ENCODE measurements at regions not wholly inside any gene's neighbourhood (a gene's known extent, or its start where the extent isn't known, plus 50 kb on each side); places are given as distances from the start of the nearest gene placed in this dataset.

DNA sequence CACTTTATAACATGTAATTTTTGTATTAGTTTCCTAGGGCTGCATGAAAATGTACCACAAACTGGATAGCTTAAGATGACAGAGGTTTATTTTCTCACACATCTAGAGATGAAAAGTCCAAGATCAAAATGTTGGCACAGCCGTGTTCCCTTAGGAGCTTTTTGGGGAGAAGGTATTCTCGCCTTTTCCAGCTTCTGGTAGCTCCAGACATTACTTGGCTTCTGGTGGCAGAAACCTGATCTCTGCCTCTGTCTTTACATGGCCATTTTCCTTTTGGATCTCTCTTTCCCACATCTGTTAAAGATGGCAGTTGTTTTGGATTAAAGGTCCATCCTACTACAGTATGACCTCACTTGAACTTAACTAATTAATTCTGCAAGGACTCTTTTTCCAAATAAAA lies 885.7 kb upstream of the CDH8 start:
- Histone ChIP-seq H3K4me1 (no peaks in the 10 kb centered on the region), H3K27ac (no peak overlapping the region), H3K4me3 (no peak overlapping the region), H3K36me3 (no peaks in the 10 kb centered on the region), H3K27me3 (no peaks in the 10 kb centered on the region), H3K9me3 (no peaks in the 10 kb centered on the region)
- DNase-seq (ENCODE audit: extremely low spot score in 2 of 2), result no peak
- intact Hi-C loops (cut with DNase I), result no loop called here
- TF ChIP-seq, protein P1, sequence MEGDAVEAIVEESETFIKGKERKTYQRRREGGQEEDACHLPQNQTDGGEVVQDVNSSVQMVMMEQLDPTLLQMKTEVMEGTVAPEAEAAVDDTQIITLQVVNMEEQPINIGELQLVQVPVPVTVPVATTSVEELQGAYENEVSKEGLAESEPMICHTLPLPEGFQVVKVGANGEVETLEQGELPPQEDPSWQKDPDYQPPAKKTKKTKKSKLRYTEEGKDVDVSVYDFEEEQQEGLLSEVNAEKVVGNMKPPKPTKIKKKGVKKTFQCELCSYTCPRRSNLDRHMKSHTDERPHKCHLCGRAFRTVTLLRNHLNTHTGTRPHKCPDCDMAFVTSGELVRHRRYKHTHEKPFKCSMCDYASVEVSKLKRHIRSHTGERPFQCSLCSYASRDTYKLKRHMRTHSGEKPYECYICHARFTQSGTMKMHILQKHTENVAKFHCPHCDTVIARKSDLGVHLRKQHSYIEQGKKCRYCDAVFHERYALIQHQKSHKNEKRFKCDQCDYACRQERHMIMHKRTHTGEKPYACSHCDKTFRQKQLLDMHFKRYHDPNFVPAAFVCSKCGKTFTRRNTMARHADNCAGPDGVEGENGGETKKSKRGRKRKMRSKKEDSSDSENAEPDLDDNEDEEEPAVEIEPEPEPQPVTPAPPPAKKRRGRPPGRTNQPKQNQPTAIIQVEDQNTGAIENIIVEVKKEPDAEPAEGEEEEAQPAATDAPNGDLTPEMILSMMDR (IDR thresholded peaks at IDR 0.05), result no peak

DNA sequence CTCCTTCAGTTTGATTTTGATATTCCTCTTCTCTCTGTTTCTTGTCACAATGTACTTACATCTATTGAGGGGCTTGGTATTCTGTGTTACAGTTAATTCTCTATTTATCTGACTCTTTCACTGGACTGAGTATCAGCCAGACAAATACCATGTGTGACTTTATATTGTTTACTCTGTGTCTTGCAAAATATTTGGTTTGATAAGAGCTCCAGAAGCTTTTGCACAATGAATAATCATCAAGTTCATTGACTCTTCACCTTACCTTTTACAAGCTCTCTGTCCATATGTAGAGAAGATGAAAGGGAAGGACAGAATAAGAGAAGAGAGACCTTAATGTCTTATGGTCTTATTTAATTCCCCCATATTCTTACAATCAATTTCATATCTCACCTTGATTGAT lies 877.7 kb upstream of the CDH8 start:
- no peak overlapping the region for H3K27ac ChIP-seq
- TF ChIP-seq POLR2A (IDR thresholded peaks at IDR 0.05), result no peak
- TF ChIP-seq, protein P1 (IDR thresholded peaks at IDR 0.05), result no peak
- no peaks in the 10 kb centered on the region for H3K9me3 ChIP-seq
- H3K4me1 ChIP-seq, result no peaks in the 10 kb centered on the region
- H3K27me3 ChIP-seq, result no peaks in the 10 kb centered on the region
- intact Hi-C loops (cut with DNase I), result no loop called here
- no peak overlapping the region for H3K4me3 ChIP-seq
- H3K36me3 ChIP-seq, result no peaks in the 10 kb centered on the region
- no peak for DNase-seq (ENCODE audit: extremely low spot score in 2 of 2)

DNA sequence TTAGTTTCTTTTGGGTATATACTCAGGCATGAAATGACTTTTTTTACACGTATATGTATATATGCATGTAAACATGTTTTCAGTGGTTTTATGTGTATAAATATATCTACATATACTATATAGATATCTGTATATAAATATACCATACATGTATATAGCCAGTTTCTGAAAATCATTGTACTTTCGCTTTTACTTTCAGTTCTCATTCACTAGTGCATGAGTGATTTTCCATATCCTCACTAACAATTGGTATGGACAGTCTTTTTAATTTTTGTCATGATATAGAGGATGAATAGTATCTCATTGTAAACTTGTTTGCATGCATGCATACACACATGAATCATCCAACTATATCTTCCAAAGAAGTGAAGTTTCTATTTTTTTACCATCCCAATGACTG lies 877.1 kb upstream of the CDH8 start:
- H3K4me1 ChIP-seq, result no peaks in the 10 kb centered on the region
- no peak overlapping the region for H3K4me3 ChIP-seq
- TF ChIP-seq, protein P1 (IDR thresholded peaks at IDR 0.05), result no peak
- no peak for TF ChIP-seq POLR2A (IDR thresholded peaks at IDR 0.05)
- TF ChIP-seq POLR2AphosphoS5 (IDR thresholded peaks at IDR 0.05; ENCODE audit: insufficient read depth in 1 of 2, low read depth in 1 of 2), result no peak
- no peak for DNase-seq (ENCODE audit: extremely low spot score in 2 of 2)
- no peaks in the 10 kb centered on the region for H3K9me3 ChIP-seq
- H3K27ac ChIP-seq, result no peak overlapping the region
- no peaks in the 10 kb centered on the region for H3K27me3 ChIP-seq
- intact Hi-C loops (cut with DNase I), result no loop called here
- H3K36me3 ChIP-seq, result no peaks in the 10 kb centered on the region

DNA sequence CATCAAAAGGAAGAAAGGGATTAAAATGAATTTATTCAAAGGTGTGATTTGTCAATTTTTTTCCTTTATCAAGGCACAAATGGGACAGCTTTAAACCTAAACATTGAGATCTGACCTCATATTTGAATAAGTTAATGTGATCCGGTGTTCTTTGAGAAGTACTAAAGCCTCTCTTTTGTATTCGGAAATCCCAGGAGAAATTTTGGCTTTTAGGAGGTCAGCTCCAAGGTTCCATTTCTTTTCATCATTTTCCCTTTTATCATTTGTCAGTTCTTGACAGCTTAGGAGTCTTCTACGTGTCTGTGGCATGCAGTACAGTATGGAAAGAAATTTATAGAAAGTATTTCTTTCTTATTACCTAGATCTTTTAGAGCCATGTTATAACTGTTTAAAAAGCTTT lies 873.4 kb upstream of the CDH8 start:
- intact Hi-C loops (cut with DNase I), result loop anchor here (5.0 kb wide), 1 partner anchor 1868 kb away; no protein-coding TSS in a partner anchor
- TF ChIP-seq, protein P1 (IDR thresholded peaks at IDR 0.05), result no peak
- no peak for TF ChIP-seq POLR2A (IDR thresholded peaks at IDR 0.05)
- no peak for TF ChIP-seq POLR2AphosphoS5 (IDR thresholded peaks at IDR 0.05; ENCODE audit: insufficient read depth in 1 of 2, low read depth in 1 of 2)
- H3K36me3 ChIP-seq, result no peaks in the 10 kb centered on the region
- no peaks in the 10 kb centered on the region for H3K27me3 ChIP-seq
- no peaks in the 10 kb centered on the region for H3K4me1 ChIP-seq
- no peak for DNase-seq (ENCODE audit: extremely low spot score in 2 of 2)
- no peaks in the 10 kb centered on the region for H3K9me3 ChIP-seq
- H3K4me3 ChIP-seq, result no peak overlapping the region
- no peak overlapping the region for H3K27ac ChIP-seq

DNA sequence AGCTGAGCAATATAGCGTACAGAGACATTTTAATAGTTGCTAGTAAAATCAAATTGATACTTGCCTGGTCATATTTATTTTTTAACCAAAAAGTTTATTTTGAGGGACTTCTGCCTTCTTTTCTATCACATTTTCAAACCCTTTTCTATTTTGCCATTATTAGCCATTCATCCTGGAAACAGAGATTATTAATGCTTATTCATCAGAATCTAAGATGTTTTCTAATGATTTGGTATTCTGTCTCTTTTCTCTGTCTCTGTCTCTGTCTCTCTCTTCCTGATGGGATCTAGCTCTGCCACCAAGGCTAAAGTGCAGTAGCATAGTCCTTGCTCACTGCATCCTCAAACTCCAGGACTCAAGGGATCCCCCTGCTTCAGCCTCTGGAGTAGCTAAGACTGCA lies 871.3 kb upstream of the CDH8 start:
- TF ChIP-seq POLR2A (IDR thresholded peaks at IDR 0.05) (no peak), POLR2AphosphoS5 (IDR thresholded peaks at IDR 0.05; ENCODE audit: insufficient read depth in 1 of 2, low read depth in 1 of 2) (no peak)
- TF ChIP-seq, protein P1 (IDR thresholded peaks at IDR 0.05), result no peak
- Histone ChIP-seq H3K27me3 (no peaks in the 10 kb centered on the region), H3K4me3 (no peak overlapping the region), H3K36me3 (no peaks in the 10 kb centered on the region), H3K4me1 (no peaks in the 10 kb centered on the region), H3K27ac (no peak overlapping the region), H3K9me3 (no peaks in the 10 kb centered on the region)
- no peak for DNase-seq (ENCODE audit: extremely low spot score in 2 of 2)
- intact Hi-C loops (cut with DNase I), result loop anchor here (5.0 kb wide), 1 partner anchor 1870 kb away; no protein-coding TSS in a partner anchor

All from vagina (tissue), 2 donors.